Embryonic facial prominence (tissue), 1 donor: ENCODE measurements at regions not wholly inside any gene's neighbourhood (a gene's known extent, or its start where the extent isn't known, plus 50 kb on each side); places are given as distances from the start of the nearest gene placed in this dataset.

Experiments used
- DNase-seq: peaks from one replicate; pipeline ENCODE4 v3.0.0-alpha.2; 2016; ENCODE audit errors: extremely low spot score

GRCh38 chr1:209375671-209376365, 207.7 kb upstream of the CAMK1G start:
- DNase-seq: no peak

DNA sequence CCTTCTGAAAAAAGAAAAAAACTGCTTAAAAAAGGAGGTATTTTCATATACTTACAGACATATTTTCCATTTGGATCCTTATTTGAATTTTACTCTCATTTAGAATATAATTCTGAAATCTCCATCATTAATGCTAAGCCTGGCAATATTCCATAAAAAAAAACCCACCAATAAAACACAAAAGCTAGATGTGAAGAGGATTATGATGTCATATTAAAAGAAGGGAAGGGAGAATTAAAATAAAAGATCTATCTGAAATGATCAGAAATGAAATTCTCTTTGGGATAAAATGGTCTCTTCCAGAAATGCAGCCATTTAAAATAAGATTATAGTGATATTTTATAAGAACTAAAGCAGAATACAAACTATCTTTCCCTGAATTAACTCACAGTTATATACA, 206.7 kb upstream of the CAMK1G start:
- no peak for DNase-seq

DNA sequence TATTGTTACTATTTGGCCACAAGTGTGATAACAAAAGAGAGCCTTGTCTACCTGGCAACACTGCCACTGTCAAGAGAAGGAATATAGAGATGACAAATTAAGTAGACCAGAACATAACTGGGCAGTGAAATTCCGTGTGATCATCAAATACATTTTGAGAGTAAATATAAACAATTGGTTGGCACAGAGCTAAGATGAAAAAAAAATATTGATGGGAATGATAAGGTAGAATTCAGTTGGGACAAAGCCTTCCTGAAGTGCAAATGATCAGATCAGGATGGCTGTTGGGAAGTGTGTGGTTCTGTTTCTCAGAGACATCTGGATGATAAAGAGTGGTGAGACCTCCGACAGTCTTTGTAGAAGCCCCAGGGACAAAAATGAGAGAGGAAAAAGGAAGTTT, 205.5 kb upstream of the CAMK1G start:
- no peak for DNase-seq

DNA sequence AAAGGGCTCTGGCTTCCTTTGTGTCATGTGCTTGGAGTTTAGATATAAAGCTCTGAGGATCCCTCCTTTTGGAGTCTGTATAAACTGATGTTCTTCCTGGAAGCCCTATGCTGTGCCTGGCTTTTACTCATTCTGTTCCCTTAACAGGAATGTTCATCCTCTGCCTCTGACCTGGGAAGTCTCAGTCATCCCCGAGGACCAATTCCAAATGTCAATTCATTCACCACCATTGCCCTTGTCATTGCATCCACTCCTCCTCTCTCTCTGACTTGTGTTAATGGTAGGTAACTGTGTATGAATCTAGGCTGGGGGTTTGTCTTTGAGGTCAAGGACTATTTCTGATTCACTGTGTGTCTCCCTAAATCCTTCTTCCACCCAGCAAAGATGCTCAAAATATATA, 204.2 kb upstream of the CAMK1G start:
- DNase-seq: no peak

- no peak for DNase-seq
Observed at GRCh38 chr1:209380420-209380819, 203.1 kb upstream of the CAMK1G start.

DNA sequence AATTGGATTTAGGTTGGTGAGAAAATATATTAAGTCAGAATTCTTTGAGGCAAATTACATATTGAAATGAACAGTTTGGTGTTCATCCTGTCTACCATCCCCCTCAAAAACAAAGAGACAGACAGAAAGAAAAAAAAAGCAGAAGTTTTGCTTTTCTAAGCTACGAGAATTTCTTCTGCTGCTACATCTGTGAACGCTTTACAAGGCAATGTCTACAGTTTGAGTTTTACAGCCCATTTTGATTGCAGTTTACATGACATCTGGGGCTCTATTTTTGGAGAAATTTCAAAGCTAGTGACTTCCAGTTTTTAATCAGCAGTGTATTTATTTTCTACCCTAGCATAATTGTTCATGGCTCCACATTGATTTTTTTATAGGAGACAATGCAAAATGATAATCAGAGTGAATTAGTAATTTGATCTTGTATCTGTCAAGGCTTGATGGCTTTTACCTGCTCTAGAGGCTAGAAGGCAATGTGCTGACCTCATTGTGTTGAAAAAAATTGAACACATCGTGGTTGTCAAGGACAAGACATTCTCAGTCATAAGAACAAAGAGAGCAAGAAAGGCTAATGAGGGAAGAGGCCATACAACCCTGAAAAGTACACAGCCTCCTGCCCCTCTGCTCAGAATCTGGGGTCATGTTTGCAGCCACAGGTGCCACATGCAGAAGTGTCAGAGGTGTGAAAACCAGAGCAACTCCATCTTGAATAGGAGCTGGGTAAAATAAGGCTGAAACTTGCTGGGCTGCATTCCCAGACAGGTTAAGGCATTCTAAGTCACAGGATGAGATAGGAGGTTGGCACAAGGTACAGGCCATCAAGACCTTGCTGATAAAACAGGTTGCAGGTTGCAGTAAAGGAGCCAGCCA, 201.0 kb upstream of the CAMK1G start:
- no peak for DNase-seq

DNA sequence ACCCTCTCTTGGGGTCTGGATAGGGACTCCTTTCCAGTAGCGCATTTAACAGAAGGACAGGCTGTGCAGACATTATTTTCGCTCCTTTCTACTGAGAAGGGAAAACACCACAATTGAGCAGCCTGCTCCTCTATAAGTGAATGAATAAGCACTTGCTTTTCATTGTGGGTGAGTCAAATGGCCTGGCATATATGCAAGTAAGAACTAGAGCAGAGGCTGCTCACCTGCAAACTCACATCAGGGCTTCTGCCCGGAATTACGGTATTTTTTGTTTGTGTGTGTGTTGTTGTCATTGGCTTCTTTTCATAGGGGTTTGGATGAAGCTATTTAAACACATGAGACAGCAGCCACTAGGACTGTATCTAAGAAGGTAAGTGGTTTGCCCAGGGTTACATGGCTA, 200.1 kb upstream of the CAMK1G start:
- no peak for DNase-seq

DNA sequence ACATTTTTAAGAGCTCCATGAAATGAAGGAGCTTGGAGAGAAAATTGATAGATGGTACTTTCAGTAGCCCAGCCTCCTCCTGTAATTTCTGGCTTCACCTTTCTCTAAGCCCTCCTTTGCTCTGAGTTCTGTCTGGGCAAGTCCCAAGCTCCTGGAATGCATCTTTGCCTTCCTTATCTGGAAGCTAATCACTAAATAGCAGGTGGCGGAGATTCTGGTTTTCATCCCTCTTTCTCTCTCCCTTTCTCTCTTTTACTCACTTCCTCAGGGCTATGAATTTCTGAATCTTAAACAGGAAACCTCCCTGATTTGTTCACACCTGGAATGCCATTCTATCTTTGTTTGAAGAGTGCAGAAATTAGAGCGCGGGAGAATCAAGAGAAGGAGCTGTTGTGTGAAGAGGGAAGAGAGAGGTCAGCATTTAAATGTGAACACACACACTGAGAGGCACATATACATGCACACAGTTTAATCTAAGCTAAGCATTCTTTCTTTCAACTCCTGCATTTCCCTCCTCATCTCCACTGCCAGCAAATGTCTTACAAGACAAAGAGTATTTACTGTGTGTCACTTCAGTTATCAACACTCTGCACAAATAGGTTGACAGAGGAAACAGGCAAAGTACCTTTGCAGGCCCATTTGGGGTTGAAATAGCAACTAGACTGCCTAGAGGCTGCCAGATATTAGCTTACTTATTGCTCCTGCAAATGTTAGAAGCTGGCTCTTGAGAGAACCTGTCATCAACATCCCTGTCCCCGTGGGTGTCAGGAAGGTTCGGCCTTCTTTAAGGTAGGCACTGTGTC, 199.4 kb upstream of the CAMK1G start:
- DNase-seq: no peak

- DNase-seq: no peak
Observed at GRCh38 chr1:209384710-209385550, 198.6 kb upstream of the CAMK1G start.

DNA sequence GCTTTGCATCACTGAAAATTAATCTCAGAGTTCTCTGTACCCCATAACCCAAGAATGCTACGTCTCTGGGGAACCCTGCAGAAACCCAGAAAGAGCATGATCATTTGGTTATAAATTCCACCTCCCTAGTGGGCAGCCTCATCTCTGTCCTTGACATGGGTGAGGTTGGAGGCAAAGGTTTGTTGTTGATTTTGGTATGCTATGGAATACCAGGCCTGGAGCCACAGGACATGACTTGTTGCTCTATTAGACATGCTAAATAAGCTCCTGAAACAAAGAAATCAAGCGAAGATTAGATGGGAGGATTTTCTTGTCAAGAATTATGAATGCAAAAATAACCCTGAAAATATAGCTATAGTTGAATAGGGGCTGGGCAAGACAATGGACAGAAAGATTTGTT, 197.4 kb upstream of the CAMK1G start:
- no peak for DNase-seq

GRCh38 chr1:209387271-209387968, 196.1 kb upstream of the CAMK1G start:
- DNase-seq: no peak

DNA sequence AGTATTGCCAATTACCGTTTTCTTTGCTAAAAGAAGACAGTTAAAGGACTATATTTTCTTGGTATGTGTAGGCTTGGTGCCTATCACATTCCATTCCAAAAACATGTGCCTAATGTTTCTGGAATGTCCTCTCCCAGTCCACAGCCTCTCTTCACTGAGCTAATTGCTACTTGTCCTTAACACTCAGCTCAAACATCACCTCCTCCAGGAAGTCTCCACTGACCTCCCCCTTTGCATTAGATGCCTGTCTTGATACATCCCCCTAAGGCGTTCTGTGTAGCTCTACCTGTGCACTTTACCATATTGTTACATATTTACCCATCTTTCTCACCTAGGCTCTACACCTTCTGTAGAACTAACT, 195.6 kb upstream of the CAMK1G start:
- no peak for DNase-seq

DNA sequence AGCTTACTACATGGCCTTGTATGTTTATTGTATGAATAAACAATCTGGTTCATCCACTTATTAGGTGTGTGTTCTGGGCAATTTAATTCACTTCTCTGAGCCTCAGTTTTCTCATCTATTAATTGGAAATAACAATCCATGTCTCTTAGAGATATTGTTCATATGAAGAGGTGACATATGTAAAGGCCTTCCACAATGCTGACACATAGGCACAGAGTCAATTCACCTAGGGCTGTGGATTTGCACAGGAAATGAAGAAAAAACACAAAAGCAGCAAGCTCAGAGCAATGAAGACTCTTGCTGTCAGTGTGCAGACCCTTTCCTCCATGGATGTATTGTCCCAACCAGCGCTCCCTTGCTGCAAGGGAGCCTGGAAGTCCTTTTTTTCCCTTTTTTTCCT, 195.2 kb upstream of the CAMK1G start:
- no peak for DNase-seq

- DNase-seq: no peak
Observed at GRCh38 chr1:209389258-209389657, 194.3 kb upstream of the CAMK1G start.

- no peak for DNase-seq
Observed at GRCh38 chr1:209389975-209390374, 193.5 kb upstream of the CAMK1G start.

GRCh38 chr1:209390764-209391163, 192.8 kb upstream of the CAMK1G start:
- no peak for DNase-seq

DNA sequence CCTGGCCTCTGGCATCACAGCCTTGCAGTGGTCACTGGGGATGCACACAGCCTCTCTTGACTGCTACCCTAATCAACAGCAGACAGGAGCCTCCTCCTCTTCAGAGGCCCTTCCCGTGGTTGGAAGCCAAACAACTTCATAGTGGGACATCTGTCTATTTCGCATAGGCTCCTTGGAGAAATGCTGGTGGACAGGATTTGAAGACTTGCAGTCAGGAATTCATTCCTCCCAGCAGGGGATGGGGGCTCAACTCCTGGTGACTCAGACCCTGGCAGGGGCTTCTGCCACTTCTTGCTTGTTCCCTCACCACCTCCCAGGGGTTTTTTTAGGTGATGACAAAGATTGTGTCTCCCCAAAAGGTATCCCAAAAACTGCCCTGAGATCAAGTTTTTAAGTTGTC, 191.7 kb upstream of the CAMK1G start:
- no peak for DNase-seq

DNA sequence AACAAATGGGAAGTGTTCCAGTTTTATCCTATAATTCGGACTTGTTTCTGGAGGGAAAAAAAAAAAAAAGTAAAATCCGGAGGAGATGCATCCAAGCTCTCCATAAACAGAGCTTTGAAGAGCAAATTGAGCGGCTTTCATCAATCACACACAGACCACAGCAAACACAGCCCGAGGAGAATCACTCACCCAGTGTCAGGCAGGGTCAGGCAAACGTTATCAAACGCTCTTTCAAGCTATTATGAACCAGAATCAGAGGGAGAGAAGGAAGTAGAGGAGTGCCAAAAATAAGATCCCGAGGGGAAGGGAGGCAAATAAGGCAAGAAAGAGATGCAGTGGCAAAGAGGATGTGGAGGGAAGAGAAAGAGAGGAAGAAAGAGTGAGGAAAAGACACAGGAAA, 188.3 kb upstream of the CAMK1G start:
- DNase-seq: no peak

GRCh38 chr1:209397371-209397770, 186.1 kb upstream of the CAMK1G start:
- DNase-seq: no peak

DNA sequence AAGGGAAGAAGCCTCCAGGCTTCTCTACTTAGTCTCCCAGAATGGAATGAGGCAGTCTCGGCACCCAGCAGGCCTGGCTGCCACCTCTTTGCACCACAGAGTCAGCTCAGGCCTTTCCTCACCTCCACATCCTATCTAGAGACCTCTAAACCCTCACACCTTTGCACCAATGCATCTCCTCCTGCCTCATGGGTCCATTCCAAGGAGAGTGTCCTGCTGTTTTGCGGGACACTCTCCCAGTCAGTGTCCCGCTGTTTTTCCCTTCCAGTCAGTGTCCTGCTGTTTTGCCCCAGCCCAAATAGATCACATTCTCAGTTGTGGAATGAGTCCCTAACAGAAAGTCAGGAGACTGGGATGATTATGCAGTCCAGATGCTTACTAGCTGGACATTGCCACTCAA, 185.6 kb upstream of the CAMK1G start:
- DNase-seq: no peak
